ENCODE measurements at regions not wholly inside any gene's neighbourhood (a gene's known extent, or its start where the extent isn't known, plus 50 kb on each side); places are given as distances from the start of the nearest gene placed in this dataset.

- no peak for DNase-seq (ENCODE audit: low read depth)
- no peak overlapping the region for H3K4me3 ChIP-seq (ENCODE audit: low read length)
- TF ChIP-seq, protein P1, sequence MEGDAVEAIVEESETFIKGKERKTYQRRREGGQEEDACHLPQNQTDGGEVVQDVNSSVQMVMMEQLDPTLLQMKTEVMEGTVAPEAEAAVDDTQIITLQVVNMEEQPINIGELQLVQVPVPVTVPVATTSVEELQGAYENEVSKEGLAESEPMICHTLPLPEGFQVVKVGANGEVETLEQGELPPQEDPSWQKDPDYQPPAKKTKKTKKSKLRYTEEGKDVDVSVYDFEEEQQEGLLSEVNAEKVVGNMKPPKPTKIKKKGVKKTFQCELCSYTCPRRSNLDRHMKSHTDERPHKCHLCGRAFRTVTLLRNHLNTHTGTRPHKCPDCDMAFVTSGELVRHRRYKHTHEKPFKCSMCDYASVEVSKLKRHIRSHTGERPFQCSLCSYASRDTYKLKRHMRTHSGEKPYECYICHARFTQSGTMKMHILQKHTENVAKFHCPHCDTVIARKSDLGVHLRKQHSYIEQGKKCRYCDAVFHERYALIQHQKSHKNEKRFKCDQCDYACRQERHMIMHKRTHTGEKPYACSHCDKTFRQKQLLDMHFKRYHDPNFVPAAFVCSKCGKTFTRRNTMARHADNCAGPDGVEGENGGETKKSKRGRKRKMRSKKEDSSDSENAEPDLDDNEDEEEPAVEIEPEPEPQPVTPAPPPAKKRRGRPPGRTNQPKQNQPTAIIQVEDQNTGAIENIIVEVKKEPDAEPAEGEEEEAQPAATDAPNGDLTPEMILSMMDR (conservative IDR thresholded peaks at IDR 0.05; ENCODE audit: low read length): no peak
Observed at GRCh38 chr3:65060904-65061303, 373.1 kb upstream of the ADAMTS9 start.

- DNase-seq (ENCODE audit: low read depth): no peak
- TF ChIP-seq, protein P1 (conservative IDR thresholded peaks at IDR 0.05; ENCODE audit: low read length): no peak
- no peak overlapping the region for H3K4me3 ChIP-seq (ENCODE audit: low read length)
Observed at GRCh38 chr3:65052101-65052500, 364.3 kb upstream of the ADAMTS9 start.

DNA sequence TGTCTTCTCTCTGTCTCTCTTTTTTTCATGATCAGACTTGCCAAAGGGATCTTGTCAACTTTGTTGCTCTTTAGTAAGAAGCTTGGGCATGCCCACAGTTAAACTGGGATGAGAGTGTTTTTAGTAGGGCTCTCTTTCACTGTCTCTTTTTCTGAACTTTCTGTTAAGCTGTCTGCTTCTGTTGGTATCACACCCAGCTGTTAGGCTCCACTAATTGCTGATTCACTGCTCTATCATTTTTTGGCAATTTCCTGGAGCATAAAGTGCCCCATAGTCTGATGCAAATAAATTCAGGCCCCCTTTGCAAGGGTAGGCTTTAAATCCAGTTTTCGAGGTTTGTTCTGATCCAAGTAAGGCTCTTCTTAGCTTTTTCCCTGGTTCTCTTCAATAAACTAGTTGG, 360.4 kb upstream of the ADAMTS9 start:
- no peak for DNase-seq (ENCODE audit: low read depth)
- TF ChIP-seq, protein P1 (conservative IDR thresholded peaks at IDR 0.05; ENCODE audit: low read length): no peak
- H3K4me3 ChIP-seq (ENCODE audit: low read length): no peak overlapping the region

DNA sequence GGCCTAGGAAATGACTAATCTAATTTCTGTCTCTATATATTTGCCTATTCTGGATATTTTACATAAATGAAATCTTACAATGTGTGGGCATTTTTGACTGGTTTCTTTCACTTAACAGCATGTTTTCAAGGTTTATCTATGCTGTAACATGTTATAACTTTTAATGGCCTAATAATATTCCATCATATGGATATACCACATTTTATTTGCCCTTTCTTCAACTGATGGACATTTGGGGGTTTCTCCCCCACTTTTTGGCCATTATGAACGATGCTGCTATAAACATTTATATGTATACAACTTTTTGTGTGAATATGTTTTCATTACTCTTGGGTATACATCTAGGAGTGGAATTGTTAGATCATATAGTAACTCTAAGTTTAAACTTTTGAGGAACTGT, 357.3 kb upstream of the ADAMTS9 start:
- H3K4me3 ChIP-seq (ENCODE audit: low read length): no peak overlapping the region
- TF ChIP-seq, protein P1 (conservative IDR thresholded peaks at IDR 0.05; ENCODE audit: low read length): no peak
- DNase-seq (ENCODE audit: low read depth): no peak

GRCh38 chr3:65044401-65044800, 356.6 kb upstream of the ADAMTS9 start:
- no peak overlapping the region for H3K4me3 ChIP-seq (ENCODE audit: low read length)
- DNase-seq (ENCODE audit: low read depth): no peak
- TF ChIP-seq, protein P1 (conservative IDR thresholded peaks at IDR 0.05; ENCODE audit: low read length): no peak

DNA sequence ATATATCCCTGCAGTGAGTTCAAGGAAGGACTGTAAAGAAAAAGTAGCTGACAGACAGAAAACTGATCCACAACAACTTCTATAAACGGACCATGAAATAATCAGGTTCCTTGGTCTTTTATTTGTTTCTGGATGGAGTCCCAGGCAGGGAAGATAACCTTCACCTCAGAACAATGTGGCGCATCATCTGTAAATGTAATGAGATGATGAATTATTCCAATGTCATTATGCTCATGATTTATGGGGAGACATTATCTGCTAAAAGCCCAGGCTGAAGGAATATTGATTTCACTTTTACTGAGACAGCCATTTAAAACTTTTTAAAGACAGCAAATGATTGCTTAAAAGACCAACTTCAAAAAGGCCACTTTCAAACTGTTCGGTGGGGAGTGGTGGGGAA, 354.9 kb upstream of the ADAMTS9 start:
- no peak overlapping the region for H3K4me3 ChIP-seq (ENCODE audit: low read length)
- DNase-seq (ENCODE audit: low read depth): no peak
- TF ChIP-seq, protein P1 (conservative IDR thresholded peaks at IDR 0.05; ENCODE audit: low read length): no peak

DNA sequence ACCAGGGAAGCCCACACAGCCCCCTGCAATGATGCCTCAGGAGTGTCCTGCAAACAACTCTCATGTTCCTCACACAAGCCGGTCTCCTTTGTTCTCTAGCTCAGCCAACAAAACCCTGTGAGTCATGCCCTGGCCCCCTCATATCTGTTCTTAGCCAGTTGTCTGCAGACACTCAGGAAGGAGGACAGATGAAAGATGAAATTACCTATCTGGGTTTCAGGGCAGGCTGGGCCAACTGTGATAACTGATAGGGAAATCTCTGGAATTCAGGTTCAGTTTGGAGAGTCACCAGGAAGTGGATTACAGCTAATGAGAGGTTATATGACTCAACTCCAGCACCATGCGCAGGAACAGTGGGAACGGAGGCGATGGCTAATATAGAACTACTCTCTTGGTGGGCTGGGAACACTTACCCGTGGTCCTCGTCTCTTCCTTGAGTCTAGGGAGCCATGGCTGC, 352.0 kb upstream of the ADAMTS9 start:
- H3K4me3 ChIP-seq (ENCODE audit: low read length): no peak overlapping the region
- TF ChIP-seq, protein P1 (conservative IDR thresholded peaks at IDR 0.05; ENCODE audit: low read length): no peak

More for the DNA sequence above, 352.0 kb upstream of the ADAMTS9 start:
- no peak for DNase-seq (ENCODE audit: low read depth)

Measured in AG10803 (cell line).